Forelimb muscle (tissue), 1 donor: ENCODE measurements at regions not wholly inside any gene's neighbourhood (a gene's known extent, or its start where the extent isn't known, plus 50 kb on each side); places are given as distances from the start of the nearest gene placed in this dataset.

Experiments
- DNase-seq: peaks from one replicate; pipeline ENCODE4 v3.0.0-alpha.2; 2013; ENCODE audit warnings: low read depth

DNA sequence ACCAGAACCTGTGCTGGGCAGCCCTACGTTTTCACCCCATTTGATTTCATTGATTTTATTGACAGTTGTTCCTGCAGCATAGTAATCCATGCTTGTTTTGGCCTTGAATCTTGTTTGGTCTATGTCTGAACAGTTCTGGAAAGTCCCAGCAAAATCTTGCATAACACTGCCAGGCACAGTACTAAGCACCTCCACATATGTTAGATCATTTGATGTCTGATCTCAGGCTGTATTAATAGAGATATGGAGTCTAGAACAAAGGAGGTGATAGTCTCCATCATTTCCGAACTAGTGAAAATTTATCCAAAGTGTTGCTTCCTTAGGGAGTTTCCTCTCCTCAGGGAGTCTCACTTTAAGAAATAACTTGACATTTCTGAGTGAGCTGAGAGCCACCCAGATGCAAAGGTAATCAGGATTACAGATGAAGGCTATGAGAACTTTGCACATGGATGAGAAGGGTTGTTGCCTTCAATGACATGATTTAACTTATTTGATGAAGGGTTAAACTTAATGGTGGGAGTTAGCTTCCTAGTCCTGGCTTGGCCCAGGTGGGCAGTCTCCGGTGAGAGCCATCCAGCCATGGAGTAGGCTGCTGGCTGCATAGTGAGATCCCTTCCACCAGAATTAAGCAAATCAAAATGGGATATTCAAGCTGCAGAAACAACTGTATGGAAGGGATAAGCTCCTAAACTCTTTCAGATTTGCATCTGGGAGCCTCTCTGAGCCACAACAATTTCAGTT is 173.8 kb upstream of the MVB12B start:
- no peak for DNase-seq

GRCh38 chr9:126153382-126153781 is 173.2 kb upstream of the MVB12B start:
- no peak for DNase-seq

GRCh38 chr9:126154182-126154827 is 172.3 kb upstream of the MVB12B start:
- no peak for DNase-seq

- DNase-seq, result no peak
Observed at GRCh38 chr9:126154869-126155268, 171.8 kb upstream of the MVB12B start.

- DNase-seq, result no peak
Observed at GRCh38 chr9:126155756-126156664, 170.6 kb upstream of the MVB12B start.

DNA sequence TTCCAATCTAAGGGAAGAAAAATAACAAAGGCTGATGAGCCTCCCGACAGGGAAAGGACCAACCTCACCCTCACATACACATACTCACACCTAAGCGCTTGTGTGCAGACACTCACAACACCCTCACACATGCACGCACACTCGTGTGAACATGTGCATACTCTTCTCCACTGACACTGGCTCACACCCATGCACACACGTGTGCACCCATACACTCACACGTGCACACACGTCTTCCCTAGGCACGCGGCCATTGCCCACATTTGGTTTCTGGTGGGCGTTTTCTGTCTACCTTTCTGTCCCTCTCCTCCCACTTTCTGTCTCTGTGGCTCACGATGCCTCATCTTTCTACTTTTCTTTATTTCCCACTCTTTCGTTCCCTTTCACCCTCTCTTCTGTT is 169.7 kb upstream of the MVB12B start:
- no peak for DNase-seq

DNA sequence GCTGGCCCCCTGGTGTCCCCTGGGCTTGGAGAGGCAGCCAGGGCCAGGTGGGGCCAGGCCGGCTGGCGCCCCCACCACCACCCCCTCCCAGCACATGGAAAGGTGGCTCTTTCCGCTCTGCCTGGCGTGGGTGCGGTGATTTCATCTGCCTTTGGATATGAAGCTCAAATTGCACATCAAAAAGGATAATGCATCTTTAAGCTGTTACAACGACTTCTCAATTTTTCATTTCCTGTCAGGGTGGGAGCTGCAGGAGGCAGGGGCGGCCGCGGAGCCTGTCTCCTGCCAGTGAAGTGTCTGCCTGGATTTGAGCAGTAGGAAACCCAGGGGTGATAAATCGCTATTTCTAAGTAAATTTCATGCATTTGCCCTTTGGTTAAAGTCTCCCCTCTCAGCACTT is 169.2 kb upstream of the MVB12B start:
- DNase-seq, result no peak

- DNase-seq, result no peak
Observed at GRCh38 chr9:126157826-126158587, 168.6 kb upstream of the MVB12B start.

GRCh38 chr9:126158588-126159429 is 167.8 kb upstream of the MVB12B start:
- no peak for DNase-seq

- DNase-seq, result no peak
Observed at GRCh38 chr9:126159430-126160060, 167.1 kb upstream of the MVB12B start.

GRCh38 chr9:126160067-126160853 is 166.4 kb upstream of the MVB12B start:
- no peak for DNase-seq

- no peak for DNase-seq
Observed at GRCh38 chr9:126160854-126161329, 165.7 kb upstream of the MVB12B start.

DNA sequence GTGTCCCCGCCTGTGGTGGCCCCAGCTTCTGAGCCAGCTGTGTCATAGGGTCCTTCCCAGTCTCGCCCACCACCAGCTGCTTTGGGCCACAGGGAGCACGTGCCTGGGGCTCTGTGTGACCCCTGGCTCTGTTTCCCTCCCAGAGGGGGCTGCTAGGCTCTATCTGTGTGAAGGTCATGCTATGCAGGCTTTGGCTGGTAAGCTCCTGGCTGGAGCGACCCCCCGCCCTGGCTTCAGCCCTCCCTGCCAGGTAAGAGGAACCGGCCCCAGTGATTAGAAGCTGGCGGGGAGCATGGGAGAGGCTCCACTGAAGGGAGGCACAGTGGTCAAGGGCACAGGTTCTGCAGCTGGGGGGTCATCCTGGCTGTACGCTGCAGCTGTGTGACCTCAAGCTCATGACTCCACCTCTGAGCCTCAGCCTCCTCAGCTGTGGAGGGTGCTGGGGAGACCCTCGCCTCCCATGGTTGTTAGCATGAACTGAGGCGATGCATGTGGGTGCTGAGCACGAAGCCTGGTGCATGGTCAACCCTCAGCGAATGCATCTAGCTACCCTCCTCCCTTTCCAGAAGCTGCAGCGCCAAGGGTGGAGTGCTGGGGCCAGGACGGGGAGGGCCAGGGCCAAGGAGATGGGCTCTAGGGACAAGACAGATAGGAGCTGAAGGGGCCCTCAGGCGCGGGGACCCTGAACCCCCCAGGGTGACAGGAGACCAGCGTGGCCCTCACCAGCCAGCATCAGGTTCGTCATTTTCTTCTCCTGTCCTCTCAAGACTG is 163.8 kb upstream of the MVB12B start:
- DNase-seq, result no peak

DNA sequence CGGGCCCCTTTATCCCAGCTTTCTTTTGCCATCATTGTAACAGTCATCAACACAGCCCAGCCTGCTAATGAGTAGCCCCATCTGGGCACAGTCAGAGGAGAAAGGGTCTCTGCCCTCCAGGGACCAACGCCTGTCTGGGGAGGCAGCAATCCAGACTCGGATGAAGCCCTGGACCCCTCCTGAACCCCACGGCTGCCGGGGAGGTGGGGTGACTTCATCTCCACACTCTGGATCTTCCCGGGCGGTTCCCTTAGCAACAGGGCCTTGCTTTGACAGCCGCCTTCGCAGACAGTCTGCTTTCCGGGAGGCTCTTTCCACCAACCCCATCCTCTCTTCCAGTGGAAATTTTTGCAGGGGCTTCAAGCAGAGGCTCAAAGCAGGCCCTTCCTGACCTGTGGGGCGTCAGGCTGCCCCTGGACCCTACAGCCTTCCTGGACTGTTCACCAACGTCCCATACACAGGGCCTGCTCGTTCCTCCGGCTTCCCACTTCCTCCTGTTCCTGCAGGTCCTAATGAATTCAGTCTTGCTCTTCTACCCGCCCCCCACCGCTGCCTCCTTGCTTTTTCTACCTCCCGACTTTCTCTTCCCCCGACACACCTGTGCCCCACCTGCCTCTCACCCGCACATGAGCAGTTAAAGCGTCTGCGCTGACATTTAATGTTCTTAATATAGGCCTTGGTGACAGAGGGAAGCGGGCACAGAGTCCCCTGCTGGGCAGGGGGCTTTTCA is 161.7 kb upstream of the MVB12B start:
- no peak for DNase-seq

- no peak for DNase-seq
Observed at GRCh38 chr9:126165755-126166154, 160.9 kb upstream of the MVB12B start.

- no peak for DNase-seq
Observed at GRCh38 chr9:126166291-126166690, 160.3 kb upstream of the MVB12B start.

GRCh38 chr9:126166866-126167265 is 159.8 kb upstream of the MVB12B start:
- DNase-seq, result no peak

- no peak for DNase-seq
Observed at GRCh38 chr9:126169736-126170135, 156.9 kb upstream of the MVB12B start.
